ENCODE measurements at regions not wholly inside any gene's neighbourhood (a gene's known extent, or its start where the extent isn't known, plus 50 kb on each side); places are given as distances from the start of the nearest gene placed in this dataset.

- Histone ChIP-seq H2AFZ (no peak overlapping the region), H3K4me3 (no peak overlapping the region), H3K9me3 (ENCODE audit: insufficient read depth, low read depth) (peaks cover 3% of the 10 kb centered on the region; the same call in 1 of the 2 replicates), H4K20me1 (ENCODE audit: insufficient read depth) (no peaks in the 10 kb centered on the region), H3K36me3 (ENCODE audit: low read depth) (no peaks in the 10 kb centered on the region), H3K9me2 (ENCODE audit: insufficient read depth) (no peaks in the 10 kb centered on the region), H3K4me2 (no peak overlapping the region), H3K79me2 (ENCODE audit: low read depth) (no peaks in the 10 kb centered on the region), H3K27me3 (ENCODE audit: insufficient read depth, low read depth) (peaks cover 67% of the 10 kb centered on the region), H3K27ac (no peak overlapping the region), H3F3A (ENCODE audit: insufficient read depth, low read depth) (no peaks in the 10 kb centered on the region), H3K4me1 (replicated peaks; ENCODE audit: insufficient read depth) (no peaks in the 10 kb centered on the region)
- ChIA-PET POLR2A (ENCODE audit: unreplicated experiment) (no interaction called here), CTCF (interaction anchor here (0.7 kb wide), 1 partner anchor 139 kb away, joined by 3 read pairs; no protein-coding TSS in a partner anchor)
- no peak for DNase-seq
- intact Hi-C loops (cut with micrococcal nuclease; ENCODE audit: unreplicated experiment), result loop anchor here (10.0 kb wide), 1 partner anchor 730 kb away; no protein-coding TSS in a partner anchor
- no TSS peak for BruUV-seq (replicated peaks)
- TF ChIP-seq, protein P1, sequence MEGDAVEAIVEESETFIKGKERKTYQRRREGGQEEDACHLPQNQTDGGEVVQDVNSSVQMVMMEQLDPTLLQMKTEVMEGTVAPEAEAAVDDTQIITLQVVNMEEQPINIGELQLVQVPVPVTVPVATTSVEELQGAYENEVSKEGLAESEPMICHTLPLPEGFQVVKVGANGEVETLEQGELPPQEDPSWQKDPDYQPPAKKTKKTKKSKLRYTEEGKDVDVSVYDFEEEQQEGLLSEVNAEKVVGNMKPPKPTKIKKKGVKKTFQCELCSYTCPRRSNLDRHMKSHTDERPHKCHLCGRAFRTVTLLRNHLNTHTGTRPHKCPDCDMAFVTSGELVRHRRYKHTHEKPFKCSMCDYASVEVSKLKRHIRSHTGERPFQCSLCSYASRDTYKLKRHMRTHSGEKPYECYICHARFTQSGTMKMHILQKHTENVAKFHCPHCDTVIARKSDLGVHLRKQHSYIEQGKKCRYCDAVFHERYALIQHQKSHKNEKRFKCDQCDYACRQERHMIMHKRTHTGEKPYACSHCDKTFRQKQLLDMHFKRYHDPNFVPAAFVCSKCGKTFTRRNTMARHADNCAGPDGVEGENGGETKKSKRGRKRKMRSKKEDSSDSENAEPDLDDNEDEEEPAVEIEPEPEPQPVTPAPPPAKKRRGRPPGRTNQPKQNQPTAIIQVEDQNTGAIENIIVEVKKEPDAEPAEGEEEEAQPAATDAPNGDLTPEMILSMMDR (conservative IDR thresholded peaks at IDR 0.05), result no peak
- TF ChIP-seq EZH2 (IDR thresholded peaks at IDR 0.05; ENCODE audit: low read depth), result no peak
Measured at GRCh38 chr11:113534625-113535024, 59.4 kb upstream of the DRD2 start.

DNA sequence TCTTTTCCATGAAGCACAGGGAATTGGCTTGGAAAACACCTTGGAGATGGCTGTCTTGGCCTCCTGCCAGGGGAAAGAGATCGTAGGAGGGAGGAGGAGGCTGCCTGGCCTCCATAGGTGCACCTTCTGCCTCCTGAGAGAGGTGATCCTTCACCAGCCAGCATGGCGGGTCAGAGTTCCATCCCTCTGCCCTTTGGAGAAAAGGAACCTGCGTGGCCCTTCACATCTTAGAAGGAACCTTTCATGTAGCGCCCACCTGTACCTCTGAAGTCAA is 58.2 kb upstream of the DRD2 start:
- H3K4me1 ChIP-seq (replicated peaks; ENCODE audit: insufficient read depth), result no peaks in the 10 kb centered on the region
- H3K4me2 ChIP-seq, result no peak overlapping the region
- no peaks in the 10 kb centered on the region for H3K9me2 ChIP-seq (ENCODE audit: insufficient read depth)
- no peaks in the 10 kb centered on the region for H3K79me2 ChIP-seq (ENCODE audit: low read depth)
- ChIA-PET POLR2A (ENCODE audit: unreplicated experiment) (no interaction called here), CTCF (interaction anchor here (0.8 kb wide), 1 partner anchor 945 kb away, joined by 3 read pairs; no protein-coding TSS in a partner anchor)
- no peak for DNase-seq
- BruUV-seq (replicated peaks), result no TSS peak
- no peaks in the 10 kb centered on the region for H3F3A ChIP-seq (ENCODE audit: insufficient read depth, low read depth)
- peaks cover 56% of the 10 kb centered on the region for H3K27me3 ChIP-seq (ENCODE audit: insufficient read depth, low read depth)
- no peak overlapping the region for H2AFZ ChIP-seq
- TF ChIP-seq, protein P1 (conservative IDR thresholded peaks at IDR 0.05), result no peak
- no peak for TF ChIP-seq EZH2 (IDR thresholded peaks at IDR 0.05; ENCODE audit: low read depth)
- no peaks in the 10 kb centered on the region for H3K36me3 ChIP-seq (ENCODE audit: low read depth)
- no peak overlapping the region for H3K27ac ChIP-seq
- H3K9me3 ChIP-seq (ENCODE audit: insufficient read depth, low read depth), result peaks cover 3% of the 10 kb centered on the region; the same call in 1 of the 2 replicates
- H3K4me3 ChIP-seq, result no peak overlapping the region
- intact Hi-C loops (cut with micrococcal nuclease; ENCODE audit: unreplicated experiment), result loop anchor here (2.0 to 10.0 kb wide), 2 partner anchors 197 to 731 kb away; no protein-coding TSS in a partner anchor
- no peaks in the 10 kb centered on the region for H4K20me1 ChIP-seq (ENCODE audit: insufficient read depth)

GRCh38 chr11:113532697-113533424 is 57.7 kb upstream of the DRD2 start:
- no TSS peak for BruUV-seq (replicated peaks)

More at GRCh38 chr11:113532697-113533424, 57.7 kb upstream of the DRD2 start:
- Histone ChIP-seq H4K20me1 (ENCODE audit: insufficient read depth) (no peaks in the 10 kb centered on the region), H3K79me2 (ENCODE audit: low read depth) (no peaks in the 10 kb centered on the region), H3K36me3 (ENCODE audit: low read depth) (no peaks in the 10 kb centered on the region), H3K4me3 (no peak overlapping the region), H3K4me2 (no peak overlapping the region), H2AFZ (no peak overlapping the region), H3K9me2 (ENCODE audit: insufficient read depth) (no peaks in the 10 kb centered on the region), H3K27me3 (ENCODE audit: insufficient read depth, low read depth) (peaks cover 51% of the 10 kb centered on the region), H3K27ac (no peak overlapping the region), H3F3A (ENCODE audit: insufficient read depth, low read depth) (no peaks in the 10 kb centered on the region), H3K9me3 (ENCODE audit: insufficient read depth, low read depth) (peaks cover 3% of the 10 kb centered on the region; the same call in 1 of the 2 replicates), H3K4me1 (replicated peaks; ENCODE audit: insufficient read depth) (no peaks in the 10 kb centered on the region)
- intact Hi-C loops (cut with micrococcal nuclease; ENCODE audit: unreplicated experiment), result loop anchor here (1.0 to 10.0 kb wide), 3 partner anchors 198 to 732 kb away; no protein-coding TSS in a partner anchor
- ChIA-PET CTCF (interaction anchor here (0.8 kb wide), 1 partner anchor 944 kb away, joined by 3 read pairs; no protein-coding TSS in a partner anchor), POLR2A (ENCODE audit: unreplicated experiment) (no interaction called here)
- no peak for TF ChIP-seq EZH2 (IDR thresholded peaks at IDR 0.05; ENCODE audit: low read depth)
- TF ChIP-seq, protein P1 (conservative IDR thresholded peaks at IDR 0.05), result peak; percentile 90
- DNase-seq, result peak in 1 of 2 experiments; percentile 57
